ENCODE measurements at regions not wholly inside any gene's neighbourhood (a gene's known extent, or its start where the extent isn't known, plus 50 kb on each side); places are given as distances from the start of the nearest gene placed in this dataset.
"Not testable (repeated sequence)": the region's sequence is repeated elsewhere in the genome, so short reads cannot be mapped to it uniquely, and the experiment has no call there.

DNA sequence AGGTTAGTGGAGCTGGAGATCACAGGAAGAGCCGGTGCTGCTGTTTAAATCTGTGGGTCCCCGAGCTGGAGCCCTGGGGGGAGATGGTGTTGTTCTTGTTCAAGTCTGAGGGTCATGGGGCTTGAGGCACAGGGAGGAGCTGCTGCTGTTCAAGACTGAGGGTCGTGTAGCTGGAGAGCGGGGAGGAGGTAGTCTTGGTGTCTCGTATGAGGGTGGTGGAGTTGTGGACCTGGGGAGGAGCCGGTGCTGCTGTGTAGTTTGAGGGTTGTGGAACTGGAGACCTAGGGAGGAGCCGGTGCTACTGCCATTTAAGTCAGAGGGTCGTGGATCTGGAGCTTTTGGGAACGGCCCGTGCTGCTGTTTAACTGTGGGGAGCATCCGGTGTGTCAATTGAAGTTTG, 112.2 kb upstream of the SULF2 start:
- ChIA-PET POLR2A (no interaction called here), CTCF (no interaction called here)
- peaks cover 9% of the 10 kb centered on the region for H3K9me3 Mint-ChIP-seq
- H3K27me3 Mint-ChIP-seq (ENCODE audit: low read depth), result peaks cover 5% of the 10 kb centered on the region
- H3K4me3 Mint-ChIP-seq, result no peak overlapping the region
- no peak overlapping the region for H3K27ac Mint-ChIP-seq
- H3K36me3 Mint-ChIP-seq, result no peaks in the 10 kb centered on the region
- ATAC-seq (no peak), DNase-seq (ENCODE audit: low spot score) (no peak)
- TF ChIP-seq IRF2 (CRISPR knock-in tag; IDR thresholded peaks at IDR 0.05; ENCODE audit: borderline replicate concordance, low read depth) (no peak), JAZF1 (CRISPR knock-in tag; IDR thresholded peaks at IDR 0.05) (no peak), NR3C1 (CRISPR knock-in tag; conservative IDR thresholded peaks at IDR 0.05; ENCODE audit: low read depth) (no peak), ESRRA (CRISPR knock-in tag; IDR thresholded peaks at IDR 0.05; ENCODE audit: borderline replicate concordance) (no peak), SP1 (CRISPR knock-in tag; conservative IDR thresholded peaks at IDR 0.05) (no peak), NFE2L1 (CRISPR knock-in tag; IDR thresholded peaks at IDR 0.05) (no peak), ZBTB21 (CRISPR knock-in tag; IDR thresholded peaks at IDR 0.05; ENCODE audit: borderline replicate concordance) (no peak), RELA (CRISPR knock-in tag; IDR thresholded peaks at IDR 0.05; ENCODE audit: borderline replicate concordance) (no peak), ELF4 (CRISPR knock-in tag; IDR thresholded peaks at IDR 0.05; ENCODE audit: low read depth) (no peak), ZNF232 (CRISPR knock-in tag; IDR thresholded peaks at IDR 0.05) (no peak), ATF1 (CRISPR knock-in tag; IDR thresholded peaks at IDR 0.05) (no peak)
- TF ChIP-seq, protein P1, sequence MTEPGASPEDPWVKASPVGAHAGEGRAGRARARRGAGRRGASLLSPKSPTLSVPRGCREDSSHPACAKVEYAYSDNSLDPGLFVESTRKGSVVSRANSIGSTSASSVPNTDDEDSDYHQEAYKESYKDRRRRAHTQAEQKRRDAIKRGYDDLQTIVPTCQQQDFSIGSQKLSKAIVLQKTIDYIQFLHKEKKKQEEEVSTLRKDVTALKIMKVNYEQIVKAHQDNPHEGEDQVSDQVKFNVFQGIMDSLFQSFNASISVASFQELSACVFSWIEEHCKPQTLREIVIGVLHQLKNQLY (CRISPR knock-in tag; IDR thresholded peaks at IDR 0.05), result no peak
- TF ChIP-seq, protein P2, sequence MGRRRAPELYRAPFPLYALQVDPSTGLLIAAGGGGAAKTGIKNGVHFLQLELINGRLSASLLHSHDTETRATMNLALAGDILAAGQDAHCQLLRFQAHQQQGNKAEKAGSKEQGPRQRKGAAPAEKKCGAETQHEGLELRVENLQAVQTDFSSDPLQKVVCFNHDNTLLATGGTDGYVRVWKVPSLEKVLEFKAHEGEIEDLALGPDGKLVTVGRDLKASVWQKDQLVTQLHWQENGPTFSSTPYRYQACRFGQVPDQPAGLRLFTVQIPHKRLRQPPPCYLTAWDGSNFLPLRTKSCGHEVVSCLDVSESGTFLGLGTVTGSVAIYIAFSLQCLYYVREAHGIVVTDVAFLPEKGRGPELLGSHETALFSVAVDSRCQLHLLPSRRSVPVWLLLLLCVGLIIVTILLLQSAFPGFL (CRISPR knock-in tag; IDR thresholded peaks at IDR 0.05; ENCODE audit: borderline replicate concordance), result no peak
- TF ChIP-seq, protein P3, sequence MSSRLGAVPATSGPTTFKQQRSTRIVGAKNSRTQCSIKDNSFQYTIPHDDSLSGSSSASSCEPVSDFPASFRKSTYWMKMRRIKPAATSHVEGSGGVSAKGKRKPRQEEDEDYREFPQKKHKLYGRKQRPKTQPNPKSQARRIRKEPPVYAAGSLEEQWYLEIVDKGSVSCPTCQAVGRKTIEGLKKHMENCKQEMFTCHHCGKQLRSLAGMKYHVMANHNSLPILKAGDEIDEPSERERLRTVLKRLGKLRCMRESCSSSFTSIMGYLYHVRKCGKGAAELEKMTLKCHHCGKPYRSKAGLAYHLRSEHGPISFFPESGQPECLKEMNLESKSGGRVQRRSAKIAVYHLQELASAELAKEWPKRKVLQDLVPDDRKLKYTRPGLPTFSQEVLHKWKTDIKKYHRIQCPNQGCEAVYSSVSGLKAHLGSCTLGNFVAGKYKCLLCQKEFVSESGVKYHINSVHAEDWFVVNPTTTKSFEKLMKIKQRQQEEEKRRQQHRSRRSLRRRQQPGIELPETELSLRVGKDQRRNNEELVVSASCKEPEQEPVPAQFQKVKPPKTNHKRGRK (CRISPR knock-in tag; IDR thresholded peaks at IDR 0.05; ENCODE audit: borderline replicate concordance), result no peak
- TF ChIP-seq, protein P4, sequence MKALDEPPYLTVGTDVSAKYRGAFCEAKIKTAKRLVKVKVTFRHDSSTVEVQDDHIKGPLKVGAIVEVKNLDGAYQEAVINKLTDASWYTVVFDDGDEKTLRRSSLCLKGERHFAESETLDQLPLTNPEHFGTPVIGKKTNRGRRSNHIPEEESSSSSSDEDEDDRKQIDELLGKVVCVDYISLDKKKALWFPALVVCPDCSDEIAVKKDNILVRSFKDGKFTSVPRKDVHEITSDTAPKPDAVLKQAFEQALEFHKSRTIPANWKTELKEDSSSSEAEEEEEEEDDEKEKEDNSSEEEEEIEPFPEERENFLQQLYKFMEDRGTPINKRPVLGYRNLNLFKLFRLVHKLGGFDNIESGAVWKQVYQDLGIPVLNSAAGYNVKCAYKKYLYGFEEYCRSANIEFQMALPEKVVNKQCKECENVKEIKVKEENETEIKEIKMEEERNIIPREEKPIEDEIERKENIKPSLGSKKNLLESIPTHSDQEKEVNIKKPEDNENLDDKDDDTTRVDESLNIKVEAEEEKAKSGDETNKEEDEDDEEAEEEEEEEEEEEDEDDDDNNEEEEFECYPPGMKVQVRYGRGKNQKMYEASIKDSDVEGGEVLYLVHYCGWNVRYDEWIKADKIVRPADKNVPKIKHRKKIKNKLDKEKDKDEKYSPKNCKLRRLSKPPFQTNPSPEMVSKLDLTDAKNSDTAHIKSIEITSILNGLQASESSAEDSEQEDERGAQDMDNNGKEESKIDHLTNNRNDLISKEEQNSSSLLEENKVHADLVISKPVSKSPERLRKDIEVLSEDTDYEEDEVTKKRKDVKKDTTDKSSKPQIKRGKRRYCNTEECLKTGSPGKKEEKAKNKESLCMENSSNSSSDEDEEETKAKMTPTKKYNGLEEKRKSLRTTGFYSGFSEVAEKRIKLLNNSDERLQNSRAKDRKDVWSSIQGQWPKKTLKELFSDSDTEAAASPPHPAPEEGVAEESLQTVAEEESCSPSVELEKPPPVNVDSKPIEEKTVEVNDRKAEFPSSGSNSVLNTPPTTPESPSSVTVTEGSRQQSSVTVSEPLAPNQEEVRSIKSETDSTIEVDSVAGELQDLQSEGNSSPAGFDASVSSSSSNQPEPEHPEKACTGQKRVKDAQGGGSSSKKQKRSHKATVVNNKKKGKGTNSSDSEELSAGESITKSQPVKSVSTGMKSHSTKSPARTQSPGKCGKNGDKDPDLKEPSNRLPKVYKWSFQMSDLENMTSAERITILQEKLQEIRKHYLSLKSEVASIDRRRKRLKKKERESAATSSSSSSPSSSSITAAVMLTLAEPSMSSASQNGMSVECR (CRISPR knock-in tag; IDR thresholded peaks at IDR 0.05; ENCODE audit: borderline replicate concordance), result no peak
- TF ChIP-seq, protein P5, sequence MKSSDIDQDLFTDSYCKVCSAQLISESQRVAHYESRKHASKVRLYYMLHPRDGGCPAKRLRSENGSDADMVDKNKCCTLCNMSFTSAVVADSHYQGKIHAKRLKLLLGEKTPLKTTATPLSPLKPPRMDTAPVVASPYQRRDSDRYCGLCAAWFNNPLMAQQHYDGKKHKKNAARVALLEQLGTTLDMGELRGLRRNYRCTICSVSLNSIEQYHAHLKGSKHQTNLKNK (CRISPR knock-in tag; IDR thresholded peaks at IDR 0.05), result no peak
- no peaks in the 10 kb centered on the region for H3K4me1 Mint-ChIP-seq

DNA sequence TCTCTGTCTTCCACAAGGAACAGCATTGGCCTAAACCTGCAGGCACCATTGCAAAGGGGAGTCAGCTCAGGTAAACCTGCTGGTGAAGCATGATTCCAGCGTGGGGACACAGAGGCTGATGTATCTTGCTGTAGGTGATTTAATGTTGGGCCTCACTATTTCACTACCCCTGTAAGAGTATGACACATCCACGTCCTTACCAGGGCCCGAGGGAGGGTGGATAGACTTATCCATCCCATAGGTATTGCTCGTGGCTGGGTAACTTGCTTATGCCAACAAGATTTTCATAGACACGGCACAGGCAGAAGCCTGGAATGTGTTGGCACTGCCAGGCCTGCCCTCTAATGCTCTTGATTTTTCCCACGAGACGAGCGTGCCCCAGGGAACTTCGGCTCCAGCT, 107.4 kb upstream of the SULF2 start:
- POLR2A ChIA-PET; H3K9me3 Mint-ChIP-seq; H3K36me3 Mint-ChIP-seq; H3K4me3 Mint-ChIP-seq; H3K27me3 Mint-ChIP-seq (ENCODE audit: low read depth); H3K4me1 Mint-ChIP-seq; H3K27ac Mint-ChIP-seq; DNase-seq (ENCODE audit: low spot score); ATAC-seq; CTCF ChIA-PET: not testable (repeated sequence)

DNA sequence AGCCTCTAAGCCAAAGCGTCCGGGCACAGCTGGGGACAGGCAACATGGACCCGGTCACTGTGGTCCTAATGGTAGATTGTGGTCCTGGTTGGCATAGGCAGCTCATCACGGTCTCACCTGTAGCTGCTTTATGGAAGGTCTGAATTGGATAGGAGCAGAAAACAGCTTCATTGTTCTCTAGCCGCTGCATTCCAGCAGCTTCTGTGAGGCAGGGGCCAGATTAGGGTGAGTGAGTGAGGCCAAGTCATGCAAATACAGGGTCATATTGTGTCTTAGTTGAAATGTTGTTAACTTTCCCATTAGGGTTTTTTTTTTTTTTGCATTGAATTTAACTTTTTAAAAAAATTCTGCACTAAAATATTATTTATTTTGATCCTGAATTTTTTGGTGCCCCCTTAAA, 105.4 kb upstream of the SULF2 start:
- DNase-seq (ENCODE audit: low spot score); H3K27ac Mint-ChIP-seq; ATAC-seq; H3K4me1 Mint-ChIP-seq; H3K9me3 Mint-ChIP-seq; H3K4me3 Mint-ChIP-seq; H3K27me3 Mint-ChIP-seq (ENCODE audit: low read depth); CTCF ChIA-PET; POLR2A ChIA-PET; H3K36me3 Mint-ChIP-seq: not testable (repeated sequence)

DNA sequence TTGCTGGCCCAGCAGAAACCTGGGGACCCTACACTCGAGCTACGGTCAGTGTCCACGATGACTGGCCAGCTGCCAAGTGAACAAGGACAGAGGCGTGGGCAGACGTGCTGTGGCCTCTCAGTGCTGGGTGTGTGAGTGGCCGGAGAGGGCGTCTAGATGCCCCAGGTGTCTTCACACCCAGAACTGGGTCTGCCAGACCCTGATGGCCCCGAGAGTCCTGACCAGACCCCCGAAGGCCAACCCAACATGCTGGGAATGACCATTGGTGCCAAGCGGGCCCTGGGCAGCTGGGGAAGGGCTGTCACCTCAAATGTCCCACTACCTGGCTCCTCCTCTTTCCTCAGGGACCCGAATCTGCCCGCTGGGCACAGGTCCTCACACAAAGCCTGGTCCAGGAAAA, 104.5 kb upstream of the SULF2 start:
- POLR2A ChIA-PET; H3K27me3 Mint-ChIP-seq (ENCODE audit: low read depth); H3K4me3 Mint-ChIP-seq; H3K27ac Mint-ChIP-seq; DNase-seq (ENCODE audit: low spot score); ATAC-seq; H3K9me3 Mint-ChIP-seq; H3K4me1 Mint-ChIP-seq; H3K36me3 Mint-ChIP-seq: not testable (repeated sequence)
- CTCF ChIA-PET, result interaction anchor here (0.6 kb wide), 1 partner anchor 51 kb away, joined by 3 read pairs; no protein-coding TSS in a partner anchor
